ENCODE measurements at regions not wholly inside any gene's neighbourhood (a gene's known extent, or its start where the extent isn't known, plus 50 kb on each side); places are given as distances from the start of the nearest gene placed in this dataset.

- Histone ChIP-seq H3K23me2 (ENCODE audit: insufficient read length, low read depth, low read length, poor library complexity, severe bottlenecking) (no peaks in the 10 kb centered on the region), H3K23ac (ENCODE audit: insufficient read length, low read depth, low read length) (no peak overlapping the region), H4K8ac (replicated peaks; ENCODE audit: insufficient read length, low read depth, low read length) (no peak overlapping the region), H2BK20ac (ENCODE audit: low read depth, low read length, poor library complexity, severe bottlenecking) (no peak overlapping the region), H3K4me1 (ENCODE audit: insufficient read depth, low read length) (no peaks in the 10 kb centered on the region), H2BK120ac (ENCODE audit: low read depth, low read length, poor library complexity, severe bottlenecking) (no peak overlapping the region), H3K56ac (ENCODE audit: insufficient read length, low read depth, low read length) (no peak overlapping the region), H3K18ac (ENCODE audit: insufficient read length, low read depth, low read length) (no peak overlapping the region), H3K79me1 (ENCODE audit: insufficient read depth, low read depth, low read length, poor library complexity, severe bottlenecking) (no peaks in the 10 kb centered on the region), H2BK15ac (ENCODE audit: low read depth, low read length) (no peak overlapping the region), H3K27ac (ENCODE audit: insufficient read length, low read depth, low read length) (no peak overlapping the region), H4K20me1 (ENCODE audit: control insufficient read depth, insufficient read depth, insufficient read length) (no peaks in the 10 kb centered on the region), H3T11ph (ENCODE audit: low read length) (no peak overlapping the region), H3K4me2 (ENCODE audit: insufficient read depth, insufficient read length, low read length) (no peak overlapping the region), H2BK12ac (ENCODE audit: insufficient read length, low read depth, low read length) (no peak overlapping the region), H3K4ac (ENCODE audit: low read depth, low read length) (no peak overlapping the region), H3K79me2 (ENCODE audit: insufficient read depth, low read length) (no peaks in the 10 kb centered on the region), H2AK5ac (ENCODE audit: insufficient read length, low read length) (no peak overlapping the region), H3K9me3 (ENCODE audit: control insufficient read depth, low read depth, low read length) (no peaks in the 10 kb centered on the region), H4K5ac (ENCODE audit: insufficient read length, low read depth, low read length) (no peak overlapping the region), H2BK5ac (ENCODE audit: insufficient read length, low read length) (no peak overlapping the region), H3K27me3 (ENCODE audit: insufficient read depth, low read length) (no peaks in the 10 kb centered on the region), H4K91ac (ENCODE audit: insufficient read length, low read depth, low read length) (no peak overlapping the region), H3K14ac (ENCODE audit: insufficient read depth, low read length) (no peak overlapping the region), H2AFZ (ENCODE audit: low read length) (no peak overlapping the region), H3K9ac (ENCODE audit: extremely low read depth, insufficient read length, low read length) (no peak overlapping the region)
- H3K4me3 Mint-ChIP-seq, result no peak overlapping the region
- no peak for DNase-seq
- no peak overlapping the region for H3K27ac Mint-ChIP-seq
- no peaks in the 10 kb centered on the region for H3K27me3 Mint-ChIP-seq (ENCODE audit: low read depth)
- H3K9me3 Mint-ChIP-seq, result no peaks in the 10 kb centered on the region
- WGBS (ENCODE audit: extremely low coverage, insufficient read length, low lambda C conversion rate), result no CpG with 5 or more reads among the region's 6 CpGs
- TF ChIP-seq CTCF (conservative IDR thresholded peaks at IDR 0.05), result no peak
- peaks cover 13% of the 10 kb centered on the region in 2 experiments for H3K4me1 Mint-ChIP-seq
- no peaks in the 10 kb centered on the region for H3K36me3 Mint-ChIP-seq (ENCODE audit: insufficient read depth in 1 of 3, low read depth in 3 of 3)
Measured at GRCh38 chr20:6704132-6704861, 63.2 kb upstream of the BMP2 start.

Data from H9 (cell line).